ENCODE measurements at regions not wholly inside any gene's neighbourhood (a gene's known extent, or its start where the extent isn't known, plus 50 kb on each side); places are given as distances from the start of the nearest gene placed in this dataset.

- no peak for TF ChIP-seq CTCF (IDR thresholded peaks at IDR 0.05; ENCODE audit: extremely low read depth, missing control alignments)
- DNase-seq (ENCODE audit: low spot score): no peak
Observed at GRCh38 chr3:178238179-178238578, 298.1 kb upstream of the KCNMB2 start.

GRCh38 chr3:178244733-178245709 lies 291.2 kb upstream of the KCNMB2 start:
- TF ChIP-seq CTCF (IDR thresholded peaks at IDR 0.05; ENCODE audit: extremely low read depth, missing control alignments): no peak
- DNase-seq (ENCODE audit: low spot score): no peak

GRCh38 chr3:178246004-178246403 lies 290.2 kb upstream of the KCNMB2 start:
- TF ChIP-seq CTCF (IDR thresholded peaks at IDR 0.05; ENCODE audit: extremely low read depth, missing control alignments): no peak
- DNase-seq (ENCODE audit: low spot score): no peak

GRCh38 chr3:178255315-178255714 lies 280.9 kb upstream of the KCNMB2 start:
- TF ChIP-seq CTCF (IDR thresholded peaks at IDR 0.05; ENCODE audit: extremely low read depth, missing control alignments): no peak
- no peak for DNase-seq (ENCODE audit: low spot score)

- DNase-seq (ENCODE audit: low spot score): no peak
- TF ChIP-seq CTCF (IDR thresholded peaks at IDR 0.05; ENCODE audit: extremely low read depth, missing control alignments): no peak
Observed at GRCh38 chr3:178257491-178257890, 278.7 kb upstream of the KCNMB2 start.

GRCh38 chr3:178258121-178258520 lies 278.1 kb upstream of the KCNMB2 start:
- no peak for TF ChIP-seq CTCF (IDR thresholded peaks at IDR 0.05; ENCODE audit: extremely low read depth, missing control alignments)
- DNase-seq (ENCODE audit: low spot score): no peak

- no peak for TF ChIP-seq CTCF (IDR thresholded peaks at IDR 0.05; ENCODE audit: extremely low read depth, missing control alignments)
- no peak for DNase-seq (ENCODE audit: low spot score)
Observed at GRCh38 chr3:178259703-178260102, 276.5 kb upstream of the KCNMB2 start.
